Sigmoid colon (tissue), 4 donors: ENCODE measurements at regions not wholly inside any gene's neighbourhood (a gene's known extent, or its start where the extent isn't known, plus 50 kb on each side); places are given as distances from the start of the nearest gene placed in this dataset.

Source experiments
- EP300 ChIP-seq, 4 donors: sonication (generic); formaldehyde crosslinking; IDR thresholded peaks; one replicate each; pipeline ENCODE4 v1.6.1; 2017; ENCODE audit warnings: antibody characterized with exemption in 4 of 4
- TF ChIP-seq, protein P1 (sequence below), 4 experiments: fragments of 450-650 bp in 3 of 4; fragments of 200-600 bp in 1 of 4; IDR thresholded peaks; one replicate each; pipeline ENCODE4 v1.5.1; 2016 to 2019; ENCODE audit warnings: antibody characterized with exemption in 4 of 4, mild to moderate bottlenecking in 3 of 4, moderate library complexity in 2 of 4

DNA sequence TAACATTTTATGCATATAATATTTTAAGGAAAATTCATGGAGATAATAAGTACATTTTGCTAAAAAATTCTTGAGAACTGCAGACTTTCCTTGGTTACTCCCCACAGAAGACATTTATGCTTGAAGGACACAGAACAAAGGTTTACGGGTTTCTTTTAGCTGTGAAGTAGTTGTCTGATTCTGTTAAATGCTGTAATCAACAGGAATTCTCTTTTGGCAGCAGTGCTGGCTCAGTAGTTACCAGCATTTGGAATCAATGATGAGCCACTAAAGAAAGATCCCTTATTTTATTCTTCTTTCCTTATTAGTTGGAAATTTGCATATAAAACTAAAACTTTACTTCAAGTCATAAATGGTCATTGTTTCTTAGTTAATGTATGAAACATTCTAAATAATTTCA, 199.3 kb upstream of the FAT4 start:
- TF ChIP-seq, protein P1, sequence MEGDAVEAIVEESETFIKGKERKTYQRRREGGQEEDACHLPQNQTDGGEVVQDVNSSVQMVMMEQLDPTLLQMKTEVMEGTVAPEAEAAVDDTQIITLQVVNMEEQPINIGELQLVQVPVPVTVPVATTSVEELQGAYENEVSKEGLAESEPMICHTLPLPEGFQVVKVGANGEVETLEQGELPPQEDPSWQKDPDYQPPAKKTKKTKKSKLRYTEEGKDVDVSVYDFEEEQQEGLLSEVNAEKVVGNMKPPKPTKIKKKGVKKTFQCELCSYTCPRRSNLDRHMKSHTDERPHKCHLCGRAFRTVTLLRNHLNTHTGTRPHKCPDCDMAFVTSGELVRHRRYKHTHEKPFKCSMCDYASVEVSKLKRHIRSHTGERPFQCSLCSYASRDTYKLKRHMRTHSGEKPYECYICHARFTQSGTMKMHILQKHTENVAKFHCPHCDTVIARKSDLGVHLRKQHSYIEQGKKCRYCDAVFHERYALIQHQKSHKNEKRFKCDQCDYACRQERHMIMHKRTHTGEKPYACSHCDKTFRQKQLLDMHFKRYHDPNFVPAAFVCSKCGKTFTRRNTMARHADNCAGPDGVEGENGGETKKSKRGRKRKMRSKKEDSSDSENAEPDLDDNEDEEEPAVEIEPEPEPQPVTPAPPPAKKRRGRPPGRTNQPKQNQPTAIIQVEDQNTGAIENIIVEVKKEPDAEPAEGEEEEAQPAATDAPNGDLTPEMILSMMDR (IDR thresholded peaks at IDR 0.05), result no peak
- no peak for TF ChIP-seq EP300 (IDR thresholded peaks at IDR 0.05)
